HG02943 (cell line): ENCODE measurements at regions not wholly inside any gene's neighbourhood (a gene's known extent, or its start where the extent isn't known, plus 50 kb on each side); places are given as distances from the start of the nearest gene placed in this dataset.

Experiments used
- ATAC-seq: cut with Tn5 transposase; IDR thresholded peaks from one replicate; pipeline ENCODE4 v1.9.1; 2021; ENCODE audit warnings: mild to moderate bottlenecking, low read depth, moderate library complexity; ENCODE audit not compliant: unreplicated experiment

DNA sequence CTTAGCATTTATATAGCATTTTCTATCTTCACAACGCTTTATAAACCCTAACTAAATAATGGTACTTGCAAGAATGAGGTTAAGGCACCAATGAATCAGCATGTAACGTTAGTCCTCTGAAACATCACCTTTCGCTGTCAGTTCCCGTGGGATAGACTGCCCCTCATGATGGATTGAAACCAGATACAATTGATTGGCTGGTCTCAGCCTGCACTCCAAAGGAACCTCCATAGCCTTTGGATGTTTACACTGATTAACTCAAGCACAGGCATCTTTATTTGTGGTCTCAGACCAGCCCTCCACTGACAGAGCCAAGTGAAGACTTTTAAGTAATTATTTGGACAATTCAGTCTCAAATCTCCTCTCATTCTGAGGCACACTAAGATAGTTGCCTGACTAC lies 1339.4 kb upstream of the WWC1 start:
- ATAC-seq: no peak

DNA sequence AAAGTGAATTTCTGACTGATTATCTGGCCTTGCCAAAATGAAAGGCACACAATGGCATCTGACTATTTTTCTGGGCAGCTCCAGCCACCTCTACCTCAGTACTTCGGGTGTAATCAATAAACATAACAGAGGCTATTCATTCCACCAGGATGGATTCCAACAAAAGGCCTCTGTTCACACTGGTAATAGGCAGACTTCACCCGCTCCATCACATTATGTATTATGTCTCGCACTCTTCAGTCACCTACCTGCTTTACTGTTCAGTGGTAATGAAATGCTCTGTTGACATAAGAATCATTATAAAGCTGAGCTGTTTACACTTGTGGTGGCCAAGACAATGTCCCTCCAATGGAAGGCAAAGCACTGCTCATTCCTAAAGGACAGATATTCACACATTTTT lies 1333.7 kb upstream of the WWC1 start:
- ATAC-seq: no peak

DNA sequence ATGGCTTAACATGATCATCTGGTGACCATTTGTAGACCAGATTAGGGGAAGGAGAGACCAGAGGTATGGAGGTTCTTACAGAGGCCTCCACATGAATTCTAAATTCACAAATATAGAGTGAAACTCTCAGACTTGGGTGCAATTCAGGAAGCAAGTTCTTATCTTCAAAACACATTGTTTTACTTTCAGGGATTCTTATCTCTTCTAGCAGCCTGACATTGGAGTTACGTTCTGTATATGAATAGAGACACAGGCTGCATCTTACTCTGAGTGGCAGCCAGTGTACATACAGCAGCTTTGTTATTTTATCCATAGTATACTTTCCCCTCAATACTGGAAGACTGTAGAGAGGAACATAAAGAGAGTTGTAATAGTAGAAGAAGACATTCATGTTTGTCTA lies 1331.7 kb upstream of the WWC1 start:
- no peak for ATAC-seq

DNA sequence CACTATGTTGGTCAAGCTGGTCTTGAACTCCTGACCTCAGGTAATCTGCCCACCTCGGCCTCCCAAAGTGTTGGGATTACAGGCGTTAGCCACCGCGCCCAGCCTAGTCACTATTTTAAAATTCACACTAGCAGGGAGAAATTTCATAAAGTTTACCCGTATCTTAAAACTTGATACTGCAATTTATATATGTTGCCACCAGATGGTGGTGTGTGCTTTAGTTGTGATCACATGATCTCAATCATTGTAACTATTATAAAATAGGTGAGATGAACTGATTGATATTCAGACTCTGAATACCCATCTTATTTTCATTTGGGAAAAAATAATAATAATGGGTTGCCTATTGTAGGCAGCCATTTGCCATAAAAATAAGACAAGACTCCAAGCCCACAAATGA lies 1330.4 kb upstream of the WWC1 start:
- no peak for ATAC-seq

DNA sequence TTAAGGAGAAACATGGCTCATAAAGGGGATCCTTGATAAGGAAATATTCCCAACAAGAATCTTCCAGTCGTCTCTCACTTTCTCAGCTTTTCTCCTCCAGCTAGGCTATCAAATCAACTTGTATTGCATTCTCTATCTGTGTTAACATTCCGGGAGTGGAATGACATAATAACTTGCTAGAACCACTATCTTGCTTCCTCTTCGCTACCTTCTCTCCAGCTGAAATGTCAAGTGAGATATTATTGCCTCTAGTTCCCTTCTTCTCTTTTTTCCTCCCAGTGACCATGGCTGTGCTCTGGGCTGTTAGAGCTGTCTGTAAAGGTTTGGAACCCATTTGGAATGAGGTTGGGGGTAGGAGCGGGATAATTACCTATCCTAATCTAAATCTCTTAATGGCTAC lies 1329.5 kb upstream of the WWC1 start:
- no peak for ATAC-seq

DNA sequence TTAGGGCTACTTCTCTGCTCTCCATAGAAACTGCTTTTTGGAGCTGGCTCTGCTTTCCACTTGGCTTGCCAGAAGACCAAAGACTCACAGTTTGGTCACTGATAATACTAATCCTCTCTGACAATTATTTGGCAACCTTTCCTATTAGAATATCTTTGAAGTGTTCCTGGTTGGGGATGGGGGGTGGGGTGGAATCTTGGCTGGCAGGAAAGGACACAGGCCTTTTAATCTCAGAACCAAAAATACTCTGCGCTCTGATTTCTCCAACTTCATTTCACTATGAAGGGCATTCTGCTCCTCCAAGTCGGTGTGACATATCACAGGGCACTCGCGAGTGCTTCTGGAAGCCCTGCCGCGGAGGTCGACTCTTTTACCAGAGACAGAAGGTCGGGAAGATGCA lies 1329.0 kb upstream of the WWC1 start:
- ATAC-seq: no peak

DNA sequence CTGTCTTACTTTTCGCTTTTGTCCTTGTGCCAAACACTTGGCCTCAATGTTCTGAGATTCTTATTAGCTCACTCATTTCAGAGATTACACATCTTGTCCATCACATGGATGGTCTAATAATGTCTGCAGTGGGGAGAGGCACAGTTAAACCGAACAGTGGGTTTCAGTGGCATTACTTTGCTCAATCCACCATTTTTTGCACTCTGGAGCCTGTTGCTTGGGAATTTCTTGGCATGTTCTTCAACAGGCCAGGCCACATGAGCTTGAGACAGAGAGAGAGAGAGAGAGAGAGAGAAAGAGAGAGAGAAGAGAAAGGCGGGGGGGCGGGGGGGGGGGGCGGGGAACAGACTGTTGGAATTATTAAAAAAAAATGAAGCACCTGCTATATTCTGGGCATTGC lies 1327.8 kb upstream of the WWC1 start:
- ATAC-seq: no peak

DNA sequence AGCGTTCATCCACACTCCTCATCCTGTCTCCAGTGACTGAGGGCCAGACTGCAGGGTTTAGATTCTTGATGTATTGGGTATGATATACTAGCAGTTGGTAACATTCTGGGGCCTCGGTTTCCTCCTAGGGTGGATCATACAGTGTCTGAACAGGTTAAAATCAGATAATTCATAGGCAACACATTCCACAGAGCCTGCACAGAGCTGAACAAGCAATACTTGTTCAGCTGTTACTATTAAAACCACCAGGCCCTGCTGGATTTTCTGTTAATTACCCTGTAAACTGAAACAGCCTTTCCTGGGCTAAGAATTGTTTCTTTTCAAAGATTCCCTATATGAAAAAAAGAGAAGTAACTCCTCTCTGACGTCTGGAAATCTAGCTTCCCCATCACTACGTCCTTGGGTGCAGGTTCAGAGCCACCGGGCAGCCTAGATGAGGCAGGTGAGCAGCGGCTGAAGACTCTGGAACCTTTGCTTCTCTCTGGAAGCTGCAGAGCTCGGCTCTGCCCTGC lies 1313.5 kb upstream of the WWC1 start:
- no peak for ATAC-seq

DNA sequence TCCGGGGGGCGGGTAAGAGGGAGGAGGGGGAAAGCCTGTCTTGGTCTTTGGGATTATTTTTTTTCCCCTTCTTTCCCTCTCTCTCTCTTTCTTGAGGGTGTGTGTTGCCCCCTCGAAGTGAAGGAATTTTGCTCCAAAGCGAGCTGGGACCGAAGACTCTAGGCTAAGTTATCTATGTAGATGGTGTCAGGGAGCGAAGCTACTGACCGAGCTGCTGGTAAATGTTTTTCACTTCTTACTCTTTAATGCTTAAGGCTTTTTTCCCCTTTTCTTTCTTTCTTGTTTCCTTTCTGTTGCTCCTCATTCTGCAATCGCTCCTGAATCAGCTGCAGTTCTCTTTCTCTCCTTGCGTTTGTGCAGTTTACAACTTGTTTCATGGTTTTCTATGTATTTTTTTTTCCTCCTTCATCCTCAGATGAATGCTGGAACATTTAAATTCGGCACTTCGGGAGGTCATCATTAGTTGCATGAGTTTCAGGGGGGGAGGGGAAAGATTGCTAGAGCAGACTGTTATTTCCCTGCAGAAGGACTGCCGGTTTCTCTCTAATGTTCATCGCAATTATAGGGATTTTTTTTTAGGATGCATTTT lies 1312.0 kb upstream of the WWC1 start:
- ATAC-seq: no peak

DNA sequence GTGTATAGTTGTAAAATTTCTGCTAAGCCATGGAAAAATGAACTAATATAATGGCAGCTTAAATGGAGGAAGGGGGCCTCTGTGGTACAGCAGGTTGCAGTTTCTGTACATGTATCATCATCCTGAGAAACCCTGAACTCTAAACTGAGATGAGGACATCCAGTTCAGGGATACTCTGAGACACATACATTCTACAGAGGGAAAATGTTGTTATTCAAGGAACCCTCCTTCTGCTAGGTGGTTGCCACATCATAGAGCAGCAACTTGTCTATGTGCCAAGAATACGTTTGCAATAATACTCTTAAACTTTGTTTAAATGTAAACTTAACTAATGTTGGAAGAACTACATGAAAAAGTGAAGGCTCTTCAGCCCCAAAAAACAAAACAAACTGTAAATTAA lies 1310.8 kb upstream of the WWC1 start:
- no peak for ATAC-seq

DNA sequence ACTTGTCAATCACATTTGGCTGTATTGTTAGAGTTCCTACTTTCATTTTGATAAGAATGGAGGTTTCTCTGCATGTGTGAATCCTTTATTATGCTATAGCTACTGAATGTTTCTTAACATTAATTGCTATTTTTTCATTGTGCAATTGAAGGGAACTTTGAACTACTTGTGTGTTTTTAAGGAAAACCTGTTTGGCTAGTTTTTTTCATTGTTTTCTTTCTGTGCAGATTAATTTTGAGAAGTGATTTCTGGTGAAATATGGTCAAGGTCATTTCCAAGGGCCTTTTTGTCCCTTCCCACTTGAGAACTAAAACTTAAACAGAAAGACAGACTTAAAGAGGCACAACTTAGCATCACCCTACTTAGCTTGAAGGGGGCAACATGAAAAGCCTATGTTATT lies 1309.2 kb upstream of the WWC1 start:
- ATAC-seq: no peak

DNA sequence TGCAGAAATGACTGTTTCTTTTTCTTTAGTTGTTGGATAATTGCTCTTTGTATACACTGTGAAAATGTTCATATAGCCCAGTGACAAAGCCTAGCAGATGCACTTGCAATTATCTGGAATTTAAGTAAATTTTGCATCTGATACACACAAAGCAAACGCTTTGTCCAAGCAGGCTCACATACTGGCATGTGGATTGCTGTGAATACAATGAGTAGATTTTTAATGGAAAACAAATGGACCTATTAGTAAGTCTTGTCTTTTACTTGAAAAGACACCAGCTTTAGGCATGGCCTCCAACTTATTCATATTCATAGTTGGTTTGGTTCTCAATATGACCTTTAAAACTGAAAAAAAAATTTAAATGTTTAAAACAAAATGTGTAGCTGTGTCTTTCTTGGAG lies 1299.8 kb upstream of the WWC1 start:
- no peak for ATAC-seq

DNA sequence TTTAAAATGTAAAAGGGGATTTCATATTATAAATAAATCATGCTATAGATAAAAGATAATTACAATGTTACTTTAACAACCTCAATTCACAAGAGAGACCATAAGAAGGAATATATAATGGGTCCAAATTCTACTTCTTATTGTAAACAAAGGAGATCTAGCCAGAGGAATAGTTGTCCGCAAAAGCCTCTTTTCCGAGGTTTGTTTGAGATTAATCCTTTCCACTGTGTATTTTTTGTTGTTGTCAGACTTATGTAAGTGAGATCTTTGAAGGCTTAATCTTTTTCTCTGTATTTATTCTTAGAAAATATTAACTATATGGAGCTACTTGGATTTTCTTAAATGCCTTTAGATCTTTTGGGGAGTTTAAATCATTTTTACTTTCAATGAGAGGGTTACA lies 1299.3 kb upstream of the WWC1 start:
- ATAC-seq: no peak

DNA sequence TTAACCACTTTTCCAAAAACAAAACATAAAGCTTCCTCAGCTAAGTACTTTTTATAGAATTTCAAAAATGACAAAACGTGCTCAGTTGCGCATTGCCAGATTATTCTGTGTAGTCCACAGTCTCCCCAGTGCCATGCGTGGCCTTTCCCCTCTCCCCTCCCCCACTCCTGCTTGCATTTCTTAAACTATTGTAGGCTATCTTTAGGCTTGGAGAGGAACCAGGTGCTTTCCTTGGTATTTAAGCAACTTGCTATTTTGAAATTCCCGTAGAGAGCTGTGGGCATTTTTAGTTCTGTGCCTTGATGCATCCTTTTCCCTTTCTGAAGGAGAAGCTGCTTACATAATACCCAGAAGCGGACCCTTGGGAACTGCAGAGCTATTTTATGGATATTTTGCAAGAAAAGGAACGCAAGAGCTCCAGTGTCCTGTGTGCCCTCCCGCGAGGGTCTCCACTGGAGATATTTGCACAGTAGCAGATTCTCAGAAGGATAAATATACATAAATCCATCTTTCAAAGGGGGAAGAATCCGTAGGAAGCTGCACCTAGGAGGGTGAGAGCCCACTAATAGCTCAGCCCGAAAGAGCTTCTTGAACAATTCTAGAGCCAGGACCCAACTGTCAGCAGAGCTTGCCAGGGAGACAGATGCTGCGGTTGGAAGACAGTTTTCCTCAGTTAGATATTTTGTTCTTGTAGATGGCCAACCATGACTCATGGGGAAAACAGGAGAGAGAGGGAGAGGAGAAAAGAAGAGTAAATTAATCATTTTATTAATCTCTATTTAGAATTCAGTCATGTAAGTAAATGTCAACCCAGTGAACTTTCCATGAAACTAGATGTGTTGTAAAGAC lies 1298.3 kb upstream of the WWC1 start:
- ATAC-seq: no peak

DNA sequence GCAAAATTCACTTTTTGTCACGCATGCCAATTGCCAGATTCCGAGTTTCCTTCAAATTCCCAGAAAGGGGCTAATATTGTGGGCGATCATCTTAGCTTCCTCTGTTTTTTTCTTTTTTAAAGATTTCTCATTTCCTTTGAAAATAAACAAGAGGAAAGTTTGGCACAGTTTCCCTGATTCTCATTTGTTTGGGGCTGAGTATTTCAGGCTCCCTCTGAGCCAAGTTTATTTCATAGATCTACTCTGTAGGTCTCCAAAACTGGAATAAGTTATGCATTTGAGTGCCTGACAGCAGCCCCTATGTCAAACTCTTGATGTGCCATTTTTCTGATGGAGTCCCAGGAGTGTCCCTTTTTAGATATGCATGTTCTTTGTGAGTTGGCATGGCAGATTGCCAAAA lies 1297.2 kb upstream of the WWC1 start:
- no peak for ATAC-seq

DNA sequence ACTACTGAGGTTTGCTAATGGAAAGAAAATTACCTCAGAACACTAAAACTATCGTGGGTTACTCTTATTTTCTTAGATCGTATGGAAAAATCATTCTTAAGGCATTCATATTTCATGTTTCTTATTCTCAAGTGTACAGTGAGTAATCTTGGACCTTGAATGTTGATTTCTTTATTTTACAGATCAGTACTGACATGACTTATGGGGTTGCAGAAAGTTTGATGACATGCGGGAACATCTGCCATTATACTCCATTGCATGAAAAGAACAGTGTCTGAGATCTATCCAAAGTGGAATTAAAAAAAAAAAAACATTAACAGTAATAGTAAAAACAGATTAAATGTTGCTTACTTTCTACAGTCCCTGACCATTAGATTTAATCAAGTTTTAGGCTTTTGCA lies 1290.2 kb upstream of the WWC1 start:
- no peak for ATAC-seq

DNA sequence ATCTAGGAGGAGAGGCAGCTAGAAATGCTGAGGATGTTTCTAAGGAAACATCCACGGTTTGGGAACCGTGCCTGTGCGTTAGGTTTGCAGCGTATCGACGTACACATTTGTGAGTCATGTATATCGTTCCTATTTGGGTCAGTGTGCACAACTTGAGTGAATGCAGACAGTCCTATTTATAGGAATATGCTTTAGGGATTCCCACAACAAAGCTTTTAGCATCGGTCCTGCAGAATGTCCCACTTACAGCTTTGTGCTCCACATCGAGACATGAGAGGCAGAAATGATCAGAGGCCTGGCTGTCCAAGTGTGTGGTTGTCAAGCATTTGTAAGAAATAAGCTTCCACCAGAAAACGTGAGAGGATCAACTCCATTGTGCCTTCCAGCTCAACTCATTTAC lies 1282.7 kb upstream of the WWC1 start:
- ATAC-seq: no peak

DNA sequence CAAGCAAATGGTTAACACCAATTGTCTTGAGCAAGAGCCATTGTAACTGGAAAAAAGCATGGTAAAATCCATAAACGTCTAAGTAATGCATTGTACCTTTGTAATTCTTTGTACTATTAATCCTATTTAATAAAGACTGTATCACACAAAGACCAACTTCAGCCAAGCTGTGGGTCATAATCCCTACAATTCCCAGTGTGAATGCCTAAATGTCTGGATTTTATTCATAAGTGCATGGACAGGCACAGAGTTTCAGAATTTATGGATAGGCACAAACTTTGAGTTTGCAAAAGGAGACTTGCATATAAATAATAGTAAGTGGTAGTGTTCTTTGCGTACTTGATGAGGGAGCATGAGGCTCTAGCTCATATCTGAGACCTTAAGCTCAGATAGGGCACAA lies 1280.2 kb upstream of the WWC1 start:
- ATAC-seq: no peak

DNA sequence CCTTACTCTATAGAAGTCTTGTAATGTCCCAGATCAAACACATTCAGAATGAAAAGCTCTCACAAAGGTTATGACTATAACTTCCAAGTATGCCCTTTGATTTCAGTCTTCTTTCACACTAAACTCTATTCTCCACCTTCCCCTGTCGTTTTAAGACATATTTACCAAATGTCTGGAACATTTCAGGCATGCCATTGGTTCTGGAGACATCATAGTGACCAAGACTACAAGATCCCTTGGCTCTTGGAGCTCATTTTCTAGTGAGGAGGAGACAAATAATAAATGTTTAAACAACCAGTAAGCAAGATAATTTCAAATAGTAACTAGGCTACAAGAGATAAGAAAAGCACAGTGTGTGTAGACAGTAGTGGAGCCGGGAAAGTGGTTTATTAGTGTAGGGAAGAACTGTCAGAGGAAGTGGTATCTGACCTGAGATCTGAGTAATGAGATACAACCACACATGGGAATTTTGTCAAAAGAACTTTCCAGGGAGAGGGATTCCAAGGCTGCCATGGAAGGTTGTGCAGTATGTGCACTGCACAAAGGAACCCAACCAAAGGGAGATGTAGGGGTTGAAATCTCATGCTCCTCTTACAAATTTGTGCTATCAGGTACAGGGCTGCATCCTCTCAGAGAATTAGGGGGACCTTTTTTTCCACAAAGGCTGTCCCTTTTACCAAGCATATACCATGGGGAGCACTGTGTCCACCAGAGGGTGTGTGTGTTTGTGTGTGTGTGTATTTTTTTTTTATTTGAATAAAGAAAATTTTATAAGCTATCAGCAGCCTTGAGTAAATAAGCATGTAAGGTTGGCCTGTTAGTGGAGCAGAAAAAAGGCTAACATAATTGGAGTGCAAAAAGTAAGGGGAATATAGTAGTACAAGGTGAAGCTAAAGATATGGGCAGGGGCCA lies 1279.1 kb upstream of the WWC1 start:
- ATAC-seq: no peak

DNA sequence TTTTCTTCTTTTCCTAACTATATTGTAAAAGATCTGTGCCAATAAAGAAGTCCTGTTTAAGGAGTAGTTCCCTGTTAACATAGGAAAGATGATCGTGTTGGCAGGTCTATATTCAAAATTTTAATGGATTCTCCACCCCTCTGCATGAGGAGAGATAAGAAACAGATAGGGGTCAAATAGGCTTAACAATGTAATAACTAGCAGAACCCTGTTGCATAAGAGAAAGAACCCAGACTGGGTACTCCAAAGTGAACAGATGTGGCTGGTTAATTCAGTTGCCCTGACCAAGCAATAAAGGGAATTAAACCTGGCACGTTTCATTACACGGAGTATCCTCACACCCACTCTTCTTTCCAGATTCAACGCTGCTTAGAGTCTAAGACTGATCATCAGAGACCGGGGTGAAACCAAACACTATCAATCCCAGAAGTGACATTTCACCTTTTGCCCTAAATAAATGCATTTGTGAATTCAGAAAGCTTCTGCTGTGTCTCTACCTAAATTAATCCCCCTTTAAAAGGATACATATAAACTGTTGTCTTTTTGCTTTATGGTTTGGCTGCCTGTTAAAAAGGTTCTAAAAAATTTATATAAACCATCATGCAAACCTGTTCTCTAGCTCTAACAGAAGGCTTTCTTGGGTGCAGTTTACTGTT lies 1276.9 kb upstream of the WWC1 start:
- no peak for ATAC-seq

DNA sequence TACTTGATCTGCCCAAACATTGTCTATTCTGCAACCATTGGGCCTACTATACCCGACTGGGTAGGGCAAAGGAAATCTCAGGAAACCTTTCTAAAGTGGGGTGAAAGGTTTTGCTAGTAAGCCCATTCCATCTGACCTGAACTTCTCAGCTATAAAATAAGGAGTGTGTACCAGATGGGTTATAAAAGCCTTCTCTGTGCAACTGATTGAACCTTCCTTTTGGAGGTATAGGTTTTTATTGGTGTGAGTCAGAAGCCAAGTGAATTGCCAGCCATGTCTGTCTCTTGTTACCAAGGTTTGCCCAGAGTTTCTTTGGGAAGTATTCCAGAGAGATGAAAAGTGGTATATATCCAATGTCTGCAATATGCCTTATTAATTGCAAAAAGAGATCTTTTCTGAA lies 1271.0 kb upstream of the WWC1 start:
- no peak for ATAC-seq
